HUES48 (cell line): ENCODE measurements at regions not wholly inside any gene's neighbourhood (a gene's known extent, or its start where the extent isn't known, plus 50 kb on each side); places are given as distances from the start of the nearest gene placed in this dataset.

Experiments
- H3K27ac ChIP-seq: one replicate; pipeline ENCODE4 v1.7.0; 2013; ENCODE audit warnings: low read depth, low read length, inconsistent platforms
- H3K27me3 ChIP-seq: 2 replicates; pipeline ENCODE4 v1.6.1; 2013; ENCODE audit warnings: mild to moderate bottlenecking, low read length; ENCODE audit not compliant: control insufficient read depth, insufficient read depth
- H3K36me3 ChIP-seq: 2 replicates; pipeline ENCODE4 v1.6.1; 2013; ENCODE audit warnings: low read length; ENCODE audit not compliant: control insufficient read depth, insufficient read depth
- H3K4me1 ChIP-seq: 2 replicates; pipeline ENCODE4 v1.6.1; 2013; ENCODE audit warnings: mild to moderate bottlenecking, low read length; ENCODE audit not compliant: control insufficient read depth, insufficient read depth
- H3K4me3 ChIP-seq: 2 replicates; pipeline ENCODE4 v1.5.1; 2013; ENCODE audit warnings: mild to moderate bottlenecking, low read depth, low read length
- H3K9ac ChIP-seq: 2 replicates; pipeline ENCODE4 v1.6.1; 2013; ENCODE audit warnings: mild to moderate bottlenecking, low read depth, low read length, moderate library complexity
- H3K9me3 ChIP-seq: 2 replicates; pipeline ENCODE4 v1.6.1; 2013; ENCODE audit warnings: low read length; ENCODE audit not compliant: control insufficient read depth, insufficient read depth

DNA sequence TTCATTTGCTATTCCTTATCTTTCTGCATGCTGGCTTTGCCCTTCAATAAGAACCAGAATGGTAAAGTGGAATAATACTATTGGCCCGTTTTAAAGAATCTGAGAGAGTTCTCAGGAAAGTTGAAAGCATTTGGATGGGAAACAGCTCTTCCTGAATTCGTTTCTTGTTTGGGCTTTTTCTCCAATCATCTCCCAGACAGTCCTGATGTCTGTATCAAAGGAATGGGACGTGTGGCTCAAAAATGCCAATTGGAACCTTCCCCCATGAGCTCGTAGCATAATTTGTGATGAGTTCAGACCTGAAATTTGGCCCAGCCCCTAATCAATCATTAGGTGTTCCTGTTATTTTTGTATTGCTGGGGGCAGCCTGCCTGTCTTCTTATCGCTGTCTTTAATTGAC lies 75.8 kb upstream of the BACH2 start:
- H3K4me1 ChIP-seq = peaks cover 21% of the 10 kb centered on the region
- no peaks in the 10 kb centered on the region for H3K36me3 ChIP-seq
- no peak overlapping the region for H3K27ac ChIP-seq
- no peaks in the 10 kb centered on the region for H3K27me3 ChIP-seq
- no peak overlapping the region for H3K9ac ChIP-seq
- H3K9me3 ChIP-seq = no peaks in the 10 kb centered on the region
- H3K4me3 ChIP-seq = no peak overlapping the region

DNA sequence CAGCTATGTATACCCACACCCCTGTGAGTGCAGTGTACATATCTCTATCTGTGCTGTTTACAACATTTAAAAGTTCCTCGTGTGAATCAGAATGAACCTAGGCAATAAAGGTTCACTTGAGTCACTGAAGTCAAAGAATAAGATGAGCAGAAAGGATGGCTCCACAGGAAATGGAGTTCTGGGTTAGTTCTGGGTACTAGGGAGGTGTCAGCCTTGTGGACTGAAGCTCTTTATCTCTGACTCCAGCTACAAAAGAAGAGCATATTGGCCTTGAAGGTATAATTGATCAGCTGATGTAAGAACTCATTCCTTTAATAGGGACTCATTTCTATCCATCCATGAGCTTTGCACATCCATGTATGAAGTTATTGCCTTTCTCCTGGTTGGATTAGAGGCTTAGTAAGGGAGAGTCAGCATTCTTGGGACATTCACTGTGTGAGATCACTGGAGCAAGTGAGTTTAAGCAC lies 73.9 kb upstream of the BACH2 start:
- Histone ChIP-seq H3K9me3 (no peaks in the 10 kb centered on the region), H3K27ac (no peak overlapping the region), H3K36me3 (no peaks in the 10 kb centered on the region)

DNA sequence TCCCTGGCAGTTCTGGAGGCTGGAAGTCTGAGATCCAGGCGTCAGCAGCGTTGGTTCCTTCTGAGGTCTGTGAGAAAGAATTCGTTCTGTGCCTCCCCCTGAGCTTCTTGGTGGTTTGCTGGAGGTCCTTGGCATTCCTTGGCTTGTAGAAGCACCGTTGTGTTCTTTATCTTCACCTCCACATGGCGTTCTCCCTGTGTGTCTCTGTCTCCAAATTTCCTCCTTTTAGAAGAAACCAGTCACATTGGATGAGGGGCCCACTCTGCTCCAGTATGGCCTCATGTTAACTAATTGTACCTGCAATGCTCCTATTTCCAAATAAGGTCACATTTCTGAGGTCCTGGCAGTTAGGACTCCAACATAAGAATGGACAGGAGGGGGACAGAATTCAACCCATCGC lies 73.0 kb upstream of the BACH2 start:
- no peaks in the 10 kb centered on the region for H3K9me3 ChIP-seq
- H3K4me3 ChIP-seq = no peak overlapping the region
- peaks cover 26% of the 10 kb centered on the region for H3K4me1 ChIP-seq
- peak overlapping the region; percentile 63 for H3K9ac ChIP-seq
- H3K36me3 ChIP-seq = no peaks in the 10 kb centered on the region
- no peaks in the 10 kb centered on the region for H3K27me3 ChIP-seq
- peak overlapping the region; percentile 94 for H3K27ac ChIP-seq

More for the DNA sequence above, 73.9 kb upstream of the BACH2 start:
- Histone ChIP-seq H3K9ac (no peak overlapping the region), H3K4me1 (peaks cover 21% of the 10 kb centered on the region), H3K27me3 (no peaks in the 10 kb centered on the region), H3K4me3 (no peak overlapping the region)

DNA sequence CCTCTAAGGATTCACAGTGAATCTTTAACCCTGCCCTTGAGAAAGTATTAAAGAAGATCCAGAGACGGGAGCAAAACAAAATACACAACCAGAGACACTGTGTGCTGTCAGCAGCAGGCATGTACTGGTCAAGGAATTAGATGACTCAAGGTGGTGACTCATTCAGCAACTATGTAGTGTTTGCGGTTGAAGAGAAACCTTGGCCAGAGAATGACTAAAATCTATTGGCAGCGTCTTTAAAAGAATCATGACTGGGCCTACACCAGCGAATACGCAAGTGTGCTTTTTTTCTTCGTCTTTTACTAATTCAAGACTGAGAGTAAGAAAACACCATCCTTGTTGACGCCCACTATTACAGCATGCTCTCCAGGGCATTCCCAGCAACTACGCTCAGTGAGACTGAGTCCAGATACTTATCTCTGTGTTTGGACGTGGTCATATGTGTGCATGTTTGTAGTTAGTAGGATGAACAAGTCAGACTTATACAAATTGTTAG lies 72.4 kb upstream of the BACH2 start:
- peak overlapping the region; percentile 94 for H3K27ac ChIP-seq
- H3K27me3 ChIP-seq = no peaks in the 10 kb centered on the region
- peak overlapping the region; percentile 63 for H3K9ac ChIP-seq
- H3K4me3 ChIP-seq = no peak overlapping the region
- no peaks in the 10 kb centered on the region for H3K36me3 ChIP-seq
- no peaks in the 10 kb centered on the region for H3K9me3 ChIP-seq
- peaks cover 31% of the 10 kb centered on the region for H3K4me1 ChIP-seq

DNA sequence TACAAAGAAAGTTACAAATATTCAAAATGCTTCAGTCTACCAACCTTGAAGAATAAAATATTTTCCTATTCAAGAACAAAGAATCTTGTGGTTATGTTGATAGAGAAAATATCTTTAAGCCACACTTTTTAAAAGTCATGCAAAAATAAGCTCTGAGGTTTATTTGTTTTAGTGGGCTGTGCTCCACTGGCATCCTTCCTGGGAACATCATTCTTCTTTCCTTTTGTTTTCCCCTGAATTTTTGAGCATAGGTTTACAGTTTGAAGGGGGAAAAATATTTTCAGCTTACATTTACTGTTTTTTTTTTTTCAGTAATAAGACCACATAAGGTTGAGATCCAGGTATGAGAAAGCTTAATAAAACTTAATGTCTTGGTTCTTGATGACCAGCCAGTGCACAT lies 72.0 kb upstream of the BACH2 start:
- Histone ChIP-seq H3K4me1 (peaks cover 32% of the 10 kb centered on the region), H3K27ac (peak overlapping the region; percentile 94)

DNA sequence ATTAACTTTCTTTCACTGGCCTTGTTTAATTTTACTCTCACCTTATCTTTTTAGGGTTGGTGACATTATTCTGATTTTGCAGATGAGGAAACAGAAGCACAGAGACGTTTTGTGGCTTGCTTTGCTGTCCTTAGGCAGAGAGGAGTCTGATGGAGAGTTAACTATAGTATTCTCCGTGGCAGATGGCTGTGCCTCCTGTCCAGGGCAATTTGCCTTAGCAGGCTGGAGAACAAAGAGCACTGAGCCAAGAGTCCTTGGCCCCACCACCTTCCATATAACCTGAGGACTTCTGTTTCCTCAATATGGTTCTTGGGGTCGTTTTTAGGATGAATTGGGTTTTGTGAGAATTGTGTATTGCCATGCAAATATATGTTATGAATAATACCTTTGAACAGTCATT lies 71.4 kb upstream of the BACH2 start:
- H3K9ac ChIP-seq = no peak overlapping the region
- peaks cover 32% of the 10 kb centered on the region for H3K4me1 ChIP-seq
- no peaks in the 10 kb centered on the region for H3K9me3 ChIP-seq
- H3K27ac ChIP-seq = peak overlapping the region; percentile 94
- no peaks in the 10 kb centered on the region for H3K36me3 ChIP-seq
- no peak overlapping the region for H3K4me3 ChIP-seq
- H3K27me3 ChIP-seq = no peaks in the 10 kb centered on the region

More for the DNA sequence above, 72.0 kb upstream of the BACH2 start:
- no peaks in the 10 kb centered on the region for H3K27me3 ChIP-seq
- H3K9me3 ChIP-seq = no peaks in the 10 kb centered on the region
- peak overlapping the region; percentile 63 for H3K9ac ChIP-seq
- no peak overlapping the region for H3K4me3 ChIP-seq
- no peaks in the 10 kb centered on the region for H3K36me3 ChIP-seq

DNA sequence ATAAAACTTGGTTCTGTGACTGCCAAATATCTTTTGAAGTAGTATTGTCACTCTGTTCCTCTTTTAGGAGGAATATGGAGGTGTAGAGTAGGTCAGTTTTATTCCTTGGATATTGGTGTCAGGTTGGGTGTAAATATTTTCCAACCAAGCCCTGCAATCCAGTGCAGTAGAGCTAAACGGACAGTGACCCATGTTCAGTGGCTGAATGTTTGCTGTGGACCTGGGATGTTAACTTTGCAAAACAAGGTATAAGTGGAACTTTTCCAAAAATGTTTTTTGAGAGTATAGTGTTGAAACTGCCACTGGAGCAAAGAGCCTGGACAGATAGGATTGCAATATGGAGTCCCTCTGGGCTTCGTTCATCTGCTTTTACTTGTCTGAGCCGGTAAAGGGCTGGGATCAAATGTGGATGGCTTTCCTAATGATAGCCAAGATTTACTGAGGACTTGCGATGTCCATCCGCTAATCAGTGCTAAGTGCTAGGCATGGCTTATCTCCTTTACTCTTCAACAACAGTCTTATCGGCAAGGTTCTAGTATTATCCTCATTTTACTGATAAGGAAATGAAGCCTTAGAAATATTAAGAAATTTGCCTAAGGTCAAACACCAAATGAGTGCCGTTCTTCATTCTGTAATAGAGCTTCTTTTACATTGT lies 69.0 kb upstream of the BACH2 start:
- Histone ChIP-seq H3K9me3 (no peaks in the 10 kb centered on the region), H3K9ac (no peak overlapping the region), H3K27me3 (no peaks in the 10 kb centered on the region), H3K27ac (no peak overlapping the region), H3K36me3 (no peaks in the 10 kb centered on the region), H3K4me3 (no peak overlapping the region), H3K4me1 (peaks cover 32% of the 10 kb centered on the region)

DNA sequence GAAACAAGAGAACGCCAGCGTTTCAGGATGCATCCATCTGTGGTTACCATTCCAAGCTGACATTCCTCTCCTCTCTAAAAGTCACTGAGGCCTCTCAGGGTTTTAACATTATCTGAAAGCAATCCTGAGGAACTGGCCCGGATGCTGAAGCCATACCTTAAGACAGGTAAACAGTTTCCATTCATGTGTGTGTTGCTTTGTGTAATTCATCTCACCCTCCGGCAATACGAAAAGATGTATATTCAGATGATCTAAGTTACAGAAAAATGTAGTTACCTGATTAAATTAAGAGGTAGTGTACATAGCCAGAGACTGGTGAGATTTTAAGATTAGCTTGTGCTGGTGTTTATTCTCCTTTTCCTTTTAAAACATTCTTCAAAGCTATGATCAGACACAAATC lies 68.4 kb upstream of the BACH2 start:
- Histone ChIP-seq H3K27ac (no peak overlapping the region), H3K9ac (no peak overlapping the region), H3K27me3 (no peaks in the 10 kb centered on the region), H3K4me1 (peaks cover 30% of the 10 kb centered on the region), H3K36me3 (no peaks in the 10 kb centered on the region), H3K9me3 (no peaks in the 10 kb centered on the region), H3K4me3 (no peak overlapping the region)

DNA sequence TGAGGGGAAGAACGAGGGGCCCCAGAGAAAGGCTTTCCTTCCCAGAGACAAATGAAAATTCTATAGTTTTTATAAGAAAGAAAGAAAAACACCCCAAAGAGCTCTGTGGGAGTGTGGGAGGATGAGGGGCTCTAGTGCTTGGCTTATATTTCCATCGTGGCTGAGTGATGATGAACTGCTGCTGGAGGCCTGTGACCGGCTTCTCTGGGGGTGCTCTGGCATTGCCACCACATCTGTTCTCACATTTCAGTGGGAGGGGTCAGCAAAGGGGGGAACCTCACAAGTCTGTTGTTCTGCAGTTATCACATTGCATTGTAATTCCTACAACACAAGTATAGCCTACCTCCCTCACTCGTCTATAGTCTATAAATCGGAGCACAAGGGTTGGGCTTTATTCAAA lies 67.6 kb upstream of the BACH2 start:
- H3K36me3 ChIP-seq = no peaks in the 10 kb centered on the region
- no peaks in the 10 kb centered on the region for H3K9me3 ChIP-seq
- H3K4me1 ChIP-seq = peaks cover 23% of the 10 kb centered on the region
- H3K9ac ChIP-seq = no peak overlapping the region
- H3K27ac ChIP-seq = no peak overlapping the region
- H3K4me3 ChIP-seq = no peak overlapping the region
- H3K27me3 ChIP-seq = no peaks in the 10 kb centered on the region

DNA sequence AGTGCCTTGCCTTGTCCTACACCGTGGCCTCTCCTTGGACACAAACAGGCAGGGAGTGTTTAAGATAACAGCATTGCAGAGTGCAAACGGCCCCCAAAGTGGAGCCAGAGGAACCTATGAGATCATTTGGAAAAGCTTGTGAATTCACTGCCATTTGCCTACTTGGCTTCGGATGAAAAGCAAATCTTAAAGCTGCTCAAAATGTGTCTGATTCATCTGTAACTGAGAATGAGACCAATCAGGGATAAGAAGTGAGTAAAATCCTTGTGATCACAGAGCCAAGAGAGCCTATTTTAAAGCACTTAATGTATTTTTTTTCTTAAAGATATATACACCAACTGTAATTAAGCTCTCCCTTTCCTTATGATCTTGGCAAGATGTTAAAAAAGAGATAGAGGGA lies 65.7 kb upstream of the BACH2 start:
- Histone ChIP-seq H3K4me3 (no peak overlapping the region), H3K4me1 (peaks cover 11% of the 10 kb centered on the region), H3K27me3 (no peaks in the 10 kb centered on the region), H3K9ac (no peak overlapping the region), H3K27ac (no peak overlapping the region), H3K36me3 (no peaks in the 10 kb centered on the region), H3K9me3 (no peaks in the 10 kb centered on the region)

DNA sequence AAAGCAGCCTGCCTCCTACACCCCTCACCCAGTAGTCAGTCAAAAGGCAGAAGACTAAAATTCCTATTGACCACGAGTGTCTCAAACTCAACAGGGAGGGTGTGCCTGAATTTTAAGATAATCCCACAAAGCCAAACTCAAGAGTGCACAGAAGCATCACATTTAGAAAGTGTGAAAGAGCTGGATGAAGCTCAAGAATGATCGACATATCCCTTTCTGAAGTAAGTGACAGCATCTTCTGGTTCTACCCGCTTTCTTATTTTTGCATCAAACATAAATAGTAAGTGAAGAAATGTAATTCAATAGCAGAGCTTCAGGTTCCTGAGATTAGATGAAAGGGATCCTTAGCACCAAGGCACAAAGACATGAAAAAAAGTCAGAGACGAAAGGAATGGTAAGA lies 64.5 kb upstream of the BACH2 start:
- Histone ChIP-seq H3K9ac (no peak overlapping the region), H3K36me3 (no peaks in the 10 kb centered on the region), H3K4me1 (peaks cover 14% of the 10 kb centered on the region), H3K4me3 (no peak overlapping the region), H3K27me3 (no peaks in the 10 kb centered on the region), H3K27ac (no peak overlapping the region), H3K9me3 (no peaks in the 10 kb centered on the region)
